CD14-positive monocyte (primary cell): ENCODE measurements at regions not wholly inside any gene's neighbourhood (a gene's known extent, or its start where the extent isn't known, plus 50 kb on each side); places are given as distances from the start of the nearest gene placed in this dataset.
"Not testable (repeated sequence)": the region's sequence is repeated elsewhere in the genome, so short reads cannot be mapped to it uniquely, and the experiment has no call there.

Source experiments
- DNase-seq, 3 donors: peaks; one replicate each; pipeline ENCODE4 v3.0.0-alpha.2; 2011 to 2022
- H2AFZ ChIP-seq: 2 replicates; pipeline ENCODE4 v1.6.0; 2012; ENCODE audit warnings: mild to moderate bottlenecking, low read depth, low read length, inconsistent platforms; ENCODE audit not compliant: insufficient read depth, poor library complexity, severe bottlenecking
- H3K27ac ChIP-seq, 2 donors: 1 replicate in 1 of 2; 2 replicates in 1 of 2; pipeline ENCODE4 v1.5.1; 2012 to 2013; ENCODE audit warnings: low read length in 2 of 2, control low read depth in 1 of 2, inconsistent platforms in 1 of 2, low read depth in 1 of 2, mild to moderate bottlenecking in 1 of 2
- H3K27me3 ChIP-seq, 2 donors: one replicate each; pipeline versions ENCODE4 v1.6.0 to v1.6.1; 2011 to 2013; ENCODE audit warnings: low read length in 2 of 2; ENCODE audit not compliant: control insufficient read depth in 2 of 2, insufficient read depth in 2 of 2
- H3K36me3 ChIP-seq, 2 donors: replicated peaks in 1 of 2; 1 replicate in 1 of 2; 2 replicates in 1 of 2; pipeline versions ENCODE4 v1.5.1 to v1.6.1; 2012 to 2013; ENCODE audit warnings: low read length in 2 of 2, control low read depth in 1 of 2, inconsistent platforms in 1 of 2, mild to moderate bottlenecking in 1 of 2; ENCODE audit not compliant: insufficient read depth in 2 of 2, control insufficient read depth in 1 of 2
- H3K4me1 ChIP-seq, 2 donors: 1 replicate in 1 of 2; 2 replicates in 1 of 2; pipeline versions ENCODE4 v1.5.1 to v1.6.1; 2012 to 2013; ENCODE audit warnings: low read length in 2 of 2, control low read depth in 1 of 2, inconsistent platforms in 1 of 2, mild to moderate bottlenecking in 1 of 2, moderate library complexity in 1 of 2; ENCODE audit not compliant: insufficient read depth in 2 of 2, control insufficient read depth in 1 of 2
- H3K4me2 ChIP-seq: replicated peaks from 2 replicates; pipeline ENCODE3; 2012; ENCODE audit warnings: low read length, moderate library complexity, mild to moderate bottlenecking; ENCODE audit not compliant: poor library complexity, severe bottlenecking; ENCODE audit errors: extremely low read depth
- H3K4me3 ChIP-seq, 3 experiments: fragments of 200-600 bp in 1 of 3; sonication (generic) in 1 of 3; replicated peaks in 1 of 3; 1 replicate in 2 of 3; 2 replicates in 1 of 3; pipeline ENCODE4 v1.5.1; 2011 to 2013; ENCODE audit warnings: low read length in 3 of 3, mild to moderate bottlenecking in 3 of 3, control low read depth in 2 of 3, low read depth in 2 of 3, inconsistent platforms in 1 of 3, moderate library complexity in 1 of 3
- H3K79me2 ChIP-seq: 2 replicates; pipeline ENCODE4 v1.6.0; 2012; ENCODE audit warnings: mild to moderate bottlenecking, control low read depth, inconsistent platforms, low read length, moderate library complexity; ENCODE audit not compliant: insufficient read depth
- H3K9ac ChIP-seq: 2 replicates; pipeline ENCODE4 v1.6.0; 2017; ENCODE audit warnings: low read length, mild to moderate bottlenecking; ENCODE audit not compliant: insufficient read depth, poor library complexity, severe bottlenecking
- H3K9me3 ChIP-seq, 2 donors: replicated peaks in 1 of 2; 1 replicate in 1 of 2; 2 replicates in 1 of 2; pipeline versions ENCODE4 v1.5.1 to v1.6.1; 2012 to 2013; ENCODE audit warnings: low read length in 2 of 2, control low read depth in 1 of 2; ENCODE audit not compliant: control insufficient read depth in 1 of 2, insufficient read depth in 1 of 2
- H4K20me1 ChIP-seq: 2 replicates; pipeline ENCODE4 v1.6.0; 2012; ENCODE audit warnings: mild to moderate bottlenecking, low read length, control low read depth, moderate library complexity; ENCODE audit not compliant: insufficient read depth
- H3K27ac Mint-ChIP-seq, 7 donors: one replicate each; pipeline ENCODE4 v1.8.0; 2020; ENCODE audit warnings: mild to moderate bottlenecking in 7 of 7, mixed read lengths in 7 of 7, moderate library complexity in 6 of 7, inconsistent platforms in 2 of 7
- H3K27me3 Mint-ChIP-seq, 3 donors: one replicate each; pipeline ENCODE4 v1.8.0; 2021 to 2022; ENCODE audit warnings: low read depth in 3 of 3, mild to moderate bottlenecking in 3 of 3, mixed read lengths in 3 of 3, moderate library complexity in 3 of 3, inconsistent platforms in 1 of 3
- H3K36me3 Mint-ChIP-seq, 2 donors: one replicate each; pipeline ENCODE4 v1.8.0; 2020; ENCODE audit warnings: mixed read lengths in 2 of 2, inconsistent platforms in 1 of 2, mild to moderate bottlenecking in 1 of 2
- H3K4me1 Mint-ChIP-seq: one replicate; pipeline ENCODE4 v1.8.0; 2020; ENCODE audit warnings: mild to moderate bottlenecking, mixed read lengths
- H3K4me3 Mint-ChIP-seq, 2 donors: one replicate each; pipeline ENCODE4 v1.8.0; 2020; ENCODE audit warnings: mild to moderate bottlenecking in 2 of 2, mixed read lengths in 2 of 2, moderate library complexity in 1 of 2
- H3K9me3 Mint-ChIP-seq, 7 donors: one replicate each; pipeline ENCODE4 v1.8.0; 2020 to 2022; ENCODE audit warnings: mixed read lengths in 7 of 7, mild to moderate bottlenecking in 6 of 7, moderate library complexity in 6 of 7, inconsistent platforms in 2 of 7
- CTCF ChIP-seq: fragments of 200-600 bp; IDR thresholded peaks from one replicate; pipeline ENCODE4 v1.8.0; 2022; ENCODE audit warnings: antibody characterized with exemption, mild to moderate bottlenecking
- WGBS: methylation state at CpG from one replicate; pipeline ENCODE4 v1.1.5; 2013; ENCODE audit warnings: missing lambda C conversion rate; ENCODE audit not compliant: insufficient coverage; 5-methylcytosine and 5-hydroxymethylcytosine counted together
- intact Hi-C, 2 donors: fragments of 100-400 bp; cut with micrococcal nuclease; formaldehyde crosslinking; loops; one replicate each; pipeline versions ENCODE4 v1.15.0 to v1.15.1; 2023

- no peaks in the 10 kb centered on the region for H3K9me3 ChIP-seq
- no peak overlapping the region for H3K4me3 ChIP-seq
- H3K4me1 Mint-ChIP-seq: no peaks in the 10 kb centered on the region
- H3K9me3 Mint-ChIP-seq: no peaks in the 10 kb centered on the region
- no peak overlapping the region for H3K4me3 Mint-ChIP-seq
- no peaks in the 10 kb centered on the region for H4K20me1 ChIP-seq
- no peaks in the 10 kb centered on the region for H3K36me3 ChIP-seq
- no peak overlapping the region for H3K27ac Mint-ChIP-seq
- no peaks in the 10 kb centered on the region for H3K79me2 ChIP-seq
- H3K27ac ChIP-seq: no peak overlapping the region
- intact Hi-C loops: no loop called here
- H2AFZ ChIP-seq: no peak overlapping the region
- peaks cover 0 to 17% of the 10 kb centered on the region in 2 donors for H3K27me3 ChIP-seq
- DNase-seq: peak in 2 of 3 donors; percentile 2 to 6
- no peak overlapping the region for H3K4me2 ChIP-seq
- H3K9ac ChIP-seq: no peak overlapping the region
- peaks cover 0 to 25% (median 5%) of the 10 kb centered on the region in 3 donors for H3K27me3 Mint-ChIP-seq
- TF ChIP-seq CTCF: peak; percentile 51
- H3K4me1 ChIP-seq: no peaks in the 10 kb centered on the region
- 47% methylated on average over 12 of the region's 20 CpGs for WGBS
- no peaks in the 10 kb centered on the region for H3K36me3 Mint-ChIP-seq
These were observed 134.1 kb downstream of the OR13H1 start for GRCh38 chrX:131677655-131678628.

GRCh38 chrX:131682735-131683134, 138.9 kb downstream of the OR13H1 start:
- H3K9me3 ChIP-seq, H3K9me3 Mint-ChIP-seq, H3K4me3 Mint-ChIP-seq, H3K9ac ChIP-seq, H3K79me2 ChIP-seq, H2AFZ ChIP-seq, H3K36me3 ChIP-seq, H4K20me1 ChIP-seq, H3K4me1 Mint-ChIP-seq, H3K36me3 Mint-ChIP-seq, H3K27ac ChIP-seq, H3K4me3 ChIP-seq, DNase-seq, H3K4me1 ChIP-seq, H3K27ac Mint-ChIP-seq, intact Hi-C loops, H3K4me2 ChIP-seq: not testable (repeated sequence)
- WGBS: no CpG with 5 or more reads among the region's 1 CpG
- H3K27me3 ChIP-seq: peaks cover 0 to 13% of the 10 kb centered on the region in 2 donors
- peaks cover 0 to 39% (median 3%) of the 10 kb centered on the region in 3 donors for H3K27me3 Mint-ChIP-seq
